GM21786 (cell line): ENCODE measurements at regions not wholly inside any gene's neighbourhood (a gene's known extent, or its start where the extent isn't known, plus 50 kb on each side); places are given as distances from the start of the nearest gene placed in this dataset.
"Not testable (repeated sequence)": the region's sequence is repeated elsewhere in the genome, so short reads cannot be mapped to it uniquely, and the experiment has no call there.

Experiments
- ATAC-seq: cut with Tn5 transposase; IDR thresholded peaks from one replicate; pipeline ENCODE4 v1.9.1; 2021; ENCODE audit not compliant: unreplicated experiment

DNA sequence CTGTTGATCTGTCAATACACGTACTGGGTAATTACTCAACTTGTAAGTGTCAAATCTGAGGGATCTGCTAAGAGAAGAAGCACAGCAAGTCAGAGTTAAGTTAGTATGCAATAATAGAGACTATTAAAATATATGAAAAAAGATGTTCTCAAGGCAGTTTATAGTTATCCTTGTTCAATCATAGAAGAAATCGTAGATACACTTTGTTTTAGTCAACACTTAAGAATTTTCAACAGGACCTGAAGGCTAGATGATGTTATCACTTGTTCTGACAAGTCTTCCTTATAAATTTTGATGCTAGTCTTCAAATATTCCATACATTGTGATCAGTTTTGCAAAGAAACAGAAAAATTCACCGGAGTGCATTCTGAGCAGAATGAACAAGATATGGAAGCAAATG lies 91.1 kb upstream of the KCNQ5 start:
- no peak for ATAC-seq

DNA sequence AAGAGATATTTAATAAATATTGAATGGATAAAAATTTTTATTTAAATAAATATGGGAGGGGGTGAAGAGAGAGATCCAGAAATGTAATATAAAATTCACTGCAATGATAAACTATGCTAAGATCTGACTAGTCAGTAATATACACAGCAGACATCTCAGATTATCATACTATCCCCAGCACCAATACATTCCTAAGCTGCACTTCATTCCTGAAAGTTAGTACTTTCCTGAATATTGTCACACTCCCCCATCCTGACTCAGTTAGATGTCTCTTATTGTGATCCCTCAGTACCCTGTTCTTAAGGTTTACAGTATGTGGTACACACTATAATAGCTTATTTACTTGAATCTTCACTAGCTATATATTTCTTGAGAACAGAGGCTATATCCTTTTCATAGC lies 88.3 kb upstream of the KCNQ5 start:
- ATAC-seq: no peak

DNA sequence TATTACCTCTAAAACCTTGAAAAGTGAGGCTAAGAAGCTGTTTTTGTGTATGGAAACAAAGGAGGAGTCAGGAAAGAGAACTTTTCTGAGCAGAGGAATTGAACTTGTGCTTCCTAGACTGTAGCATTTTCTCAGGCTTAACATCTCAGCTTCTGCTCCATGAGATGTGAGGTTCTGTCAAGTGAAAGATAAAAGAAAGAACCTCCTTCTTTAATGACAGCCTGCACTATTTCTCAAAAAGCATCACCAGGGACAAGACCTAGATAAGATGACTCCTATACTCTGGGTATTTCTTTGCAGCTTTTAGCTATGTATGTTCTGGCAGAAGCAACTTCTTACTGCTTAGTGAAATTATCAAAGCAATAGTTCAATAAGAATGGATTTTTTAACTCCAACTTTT lies 87.6 kb upstream of the KCNQ5 start:
- ATAC-seq: no peak

DNA sequence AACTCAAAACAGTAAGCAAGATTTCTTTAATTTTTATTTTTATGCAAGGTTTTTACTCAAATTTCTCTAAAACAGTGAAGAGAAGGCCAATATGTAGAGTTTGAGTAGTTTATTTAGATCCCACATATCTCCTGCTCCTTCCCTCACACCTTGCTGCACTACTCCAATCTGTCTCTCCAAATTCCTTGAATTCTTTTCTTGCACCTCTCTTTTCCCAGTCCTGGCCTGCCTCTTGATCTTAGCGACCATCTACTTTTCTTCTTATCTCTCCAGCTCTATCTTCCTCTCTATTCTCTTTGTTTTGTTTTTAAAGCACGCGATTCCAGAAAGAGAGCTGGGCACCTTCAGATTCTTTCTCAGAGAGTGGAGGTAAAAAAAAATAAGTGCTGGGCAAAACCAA lies 86.7 kb upstream of the KCNQ5 start:
- ATAC-seq: no peak

DNA sequence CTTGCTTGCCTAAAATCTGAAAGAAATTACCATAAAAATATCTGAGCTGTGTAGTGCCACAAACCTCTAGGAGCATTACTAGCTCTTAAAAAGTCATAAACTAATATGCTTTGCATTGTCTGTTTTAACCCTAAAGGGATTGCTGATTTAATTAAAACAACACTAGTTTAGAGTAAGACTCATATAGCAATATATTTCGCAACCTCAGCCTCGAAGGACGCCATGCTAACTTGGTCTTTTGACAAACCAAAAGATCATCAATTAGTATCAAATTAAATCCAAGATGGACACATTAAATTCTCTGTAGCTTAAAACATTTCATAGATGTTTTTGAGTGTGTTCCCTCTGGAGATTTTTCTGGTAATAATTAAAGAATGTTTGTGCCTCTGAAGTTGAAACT lies 74.8 kb upstream of the KCNQ5 start:
- no peak for ATAC-seq

DNA sequence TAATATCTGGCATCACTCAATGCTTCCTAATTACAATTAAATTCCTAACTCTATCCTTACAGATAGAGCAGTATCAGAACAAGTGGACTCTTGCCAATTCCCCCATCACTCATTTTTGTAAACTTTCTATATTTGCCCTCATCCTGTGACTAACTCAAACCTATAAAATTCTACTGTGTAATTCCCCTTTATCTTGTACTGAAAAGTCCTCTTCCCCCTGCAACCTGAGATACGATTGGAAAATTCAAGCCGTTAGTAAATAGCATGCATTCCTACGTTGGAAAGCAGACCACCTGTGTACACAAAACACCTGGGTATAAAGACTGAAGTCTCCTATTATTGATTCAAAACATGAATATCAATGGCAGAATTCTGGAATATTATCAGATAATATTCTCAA lies 70.4 kb upstream of the KCNQ5 start:
- no peak for ATAC-seq

DNA sequence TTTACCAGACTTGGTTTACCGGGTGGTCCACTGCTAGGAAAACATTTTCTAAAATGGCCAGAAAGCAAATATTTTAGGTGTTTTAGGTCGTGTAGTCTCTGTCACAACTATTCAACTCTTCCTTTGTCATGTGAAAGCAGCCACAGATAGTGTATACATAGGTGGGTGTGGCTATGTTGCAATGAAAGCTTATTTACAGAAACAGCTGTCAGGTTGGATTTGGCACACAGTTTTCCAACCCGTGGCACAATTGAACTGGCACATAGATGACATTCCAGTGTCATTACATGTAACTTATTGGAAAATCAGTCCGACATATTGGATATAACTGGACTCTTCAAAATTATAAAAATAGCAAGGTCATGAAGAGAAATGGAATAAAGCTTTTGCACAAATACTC lies 68.9 kb upstream of the KCNQ5 start:
- ATAC-seq: no peak

DNA sequence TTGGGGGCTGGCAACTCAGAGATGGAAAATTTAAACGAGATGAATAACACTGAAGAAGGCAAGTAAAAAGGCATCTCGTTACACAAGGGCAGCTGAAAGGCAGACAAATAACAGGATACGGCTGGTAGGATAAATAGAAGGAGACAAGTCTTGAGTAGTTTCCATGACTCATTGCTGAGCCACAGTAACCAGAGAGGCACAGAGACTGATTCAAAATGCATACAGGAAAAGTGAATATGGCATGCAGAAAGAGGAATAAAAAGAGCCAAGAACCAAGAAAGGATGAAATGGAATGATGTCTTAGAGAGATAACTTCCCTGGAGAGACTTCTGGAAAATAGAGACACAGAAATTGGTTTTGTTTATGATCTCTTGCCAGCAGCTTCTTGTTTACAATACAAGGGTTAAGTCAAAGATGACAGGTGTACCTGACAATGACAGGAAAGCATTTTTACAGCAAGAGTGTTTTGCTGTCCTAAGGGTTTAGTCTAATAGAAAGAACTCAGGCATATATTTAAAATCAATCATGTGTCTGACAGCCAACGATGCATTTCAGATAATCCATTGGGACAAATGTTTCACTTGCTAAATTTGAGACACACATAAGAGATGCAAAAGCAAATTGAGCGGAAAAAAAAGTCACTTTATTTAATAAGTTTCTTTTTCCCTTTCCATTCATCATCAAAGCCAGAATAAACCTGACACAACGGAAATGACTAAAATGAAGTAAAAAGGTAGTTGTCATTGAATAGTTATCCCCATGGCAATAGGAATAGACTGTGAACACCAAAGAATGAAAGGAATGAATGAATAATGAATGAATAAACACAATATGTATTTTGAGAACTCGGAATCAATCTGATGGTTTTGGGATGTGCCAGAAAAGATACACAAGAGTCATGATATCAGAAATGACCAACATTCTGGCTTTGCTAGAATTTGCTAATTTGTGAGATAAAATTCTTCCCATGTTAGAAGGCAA lies 68.0 kb upstream of the KCNQ5 start:
- ATAC-seq: no peak

DNA sequence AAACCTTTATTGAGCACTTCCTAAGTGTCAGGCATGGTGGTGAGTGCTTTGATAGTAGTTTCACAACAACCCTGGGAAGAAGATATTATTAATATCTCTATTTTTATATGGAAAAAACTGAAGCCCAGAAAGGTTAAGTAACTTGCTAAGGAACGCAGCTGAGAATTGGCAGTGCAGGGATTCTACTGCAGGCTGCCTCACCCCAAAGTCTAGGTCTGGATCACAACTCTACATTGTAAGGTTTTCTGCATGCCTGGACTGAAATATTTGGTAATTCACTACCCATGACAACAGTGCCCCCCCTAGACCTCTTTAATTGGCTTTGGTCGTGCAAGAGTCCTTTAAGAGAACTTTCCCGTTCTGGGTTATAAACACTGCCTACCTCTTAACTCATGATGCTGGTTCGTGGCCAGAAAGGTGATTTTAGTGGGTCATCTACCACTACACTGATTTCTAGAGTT lies 67.1 kb upstream of the KCNQ5 start:
- no peak for ATAC-seq

DNA sequence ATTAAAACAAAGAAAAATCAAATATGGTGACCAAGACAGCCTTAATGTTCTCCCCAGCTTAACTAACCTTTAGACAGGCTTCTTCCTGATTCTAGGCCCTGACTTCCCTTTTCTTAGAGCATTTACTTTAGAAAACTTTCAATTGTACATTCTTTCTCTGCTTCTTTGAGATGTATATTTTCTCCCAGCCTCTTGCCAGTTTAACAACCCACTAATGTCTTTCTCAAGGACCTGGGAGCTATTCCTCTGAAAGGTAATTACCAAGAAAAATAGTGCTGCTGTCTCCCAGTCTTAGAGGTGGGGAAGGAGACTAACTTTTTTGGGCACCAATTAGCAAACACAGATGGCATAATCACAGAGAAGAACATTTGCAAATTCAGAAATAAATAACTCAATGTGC lies 62.8 kb upstream of the KCNQ5 start:
- ATAC-seq: no peak

DNA sequence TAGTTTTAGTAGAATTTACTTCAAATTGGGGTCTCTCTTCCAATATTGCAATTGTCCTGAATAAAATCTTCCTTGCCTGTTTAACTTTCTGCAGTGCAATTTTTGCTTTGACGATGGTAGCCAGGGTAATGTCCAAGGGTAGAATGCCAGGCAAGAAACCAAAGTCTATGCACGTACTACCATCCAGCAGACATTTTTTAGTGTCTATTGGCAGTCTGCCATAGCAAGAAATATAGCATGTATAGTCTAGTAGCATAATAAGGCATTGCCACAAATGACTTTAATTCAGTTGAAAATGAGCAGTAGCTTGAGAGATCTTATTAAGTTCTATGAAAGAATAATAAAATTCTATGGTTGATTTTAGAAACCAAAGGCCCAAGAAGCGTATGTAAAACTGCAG lies 62.3 kb upstream of the KCNQ5 start:
- no peak for ATAC-seq

DNA sequence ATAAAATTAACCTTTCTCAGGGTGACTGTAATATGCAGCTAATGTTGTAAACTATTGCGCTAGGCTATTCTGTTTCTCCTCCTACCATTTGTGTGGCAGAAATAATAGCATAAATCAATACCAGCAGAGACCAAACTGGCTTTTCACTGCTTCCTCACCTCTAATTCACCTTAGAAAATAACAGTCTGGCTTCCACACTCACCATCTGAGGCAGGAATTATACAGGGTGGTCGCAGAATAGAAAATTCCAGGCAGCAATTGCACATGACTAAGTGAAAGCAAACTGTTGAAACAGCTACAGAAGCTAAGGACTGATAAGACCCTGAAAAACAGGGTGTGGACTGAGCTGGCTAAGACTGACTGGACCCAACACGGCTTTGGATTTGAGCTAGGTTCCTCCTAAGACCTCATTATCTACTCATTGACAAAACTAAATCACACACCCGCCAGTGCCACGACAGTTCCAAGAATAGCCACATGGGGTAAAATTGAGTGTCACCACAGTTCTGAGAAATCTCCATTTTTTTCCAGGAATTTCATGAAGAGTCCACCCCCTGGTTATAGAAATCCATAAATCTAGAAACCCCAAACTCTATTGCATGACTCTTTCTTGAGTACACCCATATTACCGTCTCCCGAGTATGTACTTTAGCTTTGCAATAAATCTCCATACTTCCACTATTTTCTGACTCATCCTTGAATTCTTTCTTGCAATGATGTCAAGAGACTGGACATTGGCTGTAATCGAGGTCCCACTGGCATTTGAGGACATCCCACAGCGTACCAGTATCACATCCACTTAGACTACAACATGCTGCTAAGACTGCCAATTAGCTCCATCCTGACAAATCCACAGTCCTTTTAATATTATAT lies 60.9 kb upstream of the KCNQ5 start:
- ATAC-seq: no peak

DNA sequence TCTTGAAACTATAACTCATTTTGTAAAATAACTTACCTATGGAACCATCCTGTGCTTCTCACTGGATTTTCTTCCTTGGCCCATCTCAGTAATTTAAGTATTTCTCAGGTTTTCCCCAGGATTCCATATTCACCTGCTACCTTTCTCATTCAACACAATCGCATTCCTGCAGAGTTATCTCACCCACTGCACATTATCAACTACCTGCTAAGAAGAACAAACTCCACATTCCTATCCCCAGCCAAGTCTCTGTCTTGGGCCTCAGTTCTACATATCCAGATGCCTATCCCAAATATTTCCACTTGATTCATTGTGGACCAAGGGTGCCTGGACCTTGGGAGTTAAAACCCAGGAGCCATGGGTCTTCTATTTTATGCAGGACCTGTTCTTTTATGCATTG lies 60.2 kb upstream of the KCNQ5 start:
- ATAC-seq: no peak

DNA sequence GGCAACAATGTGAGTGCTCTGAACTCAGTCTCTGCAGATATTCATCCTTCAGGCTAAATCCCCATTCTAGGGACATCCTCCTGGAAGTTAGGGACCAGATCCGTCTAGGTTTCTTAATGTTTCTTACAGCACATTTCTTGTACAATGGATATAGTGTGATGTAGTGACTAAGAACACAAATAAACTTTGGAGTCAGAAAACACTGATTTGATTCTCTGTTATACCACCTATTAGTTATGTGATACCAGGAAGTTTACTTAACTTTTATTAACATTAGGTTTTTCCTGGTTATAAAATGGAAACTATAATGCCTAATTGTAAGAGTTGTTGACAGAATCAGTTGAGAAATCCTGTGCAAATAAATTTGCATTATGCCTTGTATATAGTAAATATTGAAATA lies 57.6 kb upstream of the KCNQ5 start:
- no peak for ATAC-seq

DNA sequence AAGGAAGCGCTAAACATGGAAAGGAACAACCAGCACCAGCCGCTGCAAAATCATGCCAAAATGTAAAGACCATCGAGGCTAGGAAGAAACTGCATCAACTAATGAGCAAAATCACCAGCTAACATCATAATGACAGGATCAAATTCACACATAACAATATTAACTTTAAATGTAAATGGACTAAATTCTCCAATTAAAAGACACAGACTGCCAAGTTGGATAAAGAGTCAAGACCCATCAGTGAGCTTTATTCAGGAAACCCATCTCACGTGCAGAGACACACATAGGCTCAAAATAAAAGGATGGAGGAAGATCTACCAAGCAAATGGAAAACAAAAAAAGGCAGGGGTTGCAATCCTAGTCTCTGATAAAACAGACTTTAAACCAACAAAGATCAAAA lies 49.9 kb upstream of the KCNQ5 start:
- not testable (repeated sequence) for ATAC-seq
